C4-2B (cell line): ENCODE measurements at regions not wholly inside any gene's neighbourhood (a gene's known extent, or its start where the extent isn't known, plus 50 kb on each side); places are given as distances from the start of the nearest gene placed in this dataset.

Experiments used
- H3K27ac ChIP-seq: fragments of 450-650 bp; 2 replicates; pipeline ENCODE4 v1.5.1; 2017
- CTCF ChIP-seq: fragments of 450-650 bp; conservative IDR thresholded peaks from 2 replicates; pipeline ENCODE4 v1.5.1; 2017; ENCODE audit warnings: mild to moderate bottlenecking
- ZFX ChIP-seq: fragments of 450-650 bp; IDR thresholded peaks from 2 replicates; pipeline ENCODE4 v1.6.1; 2017

GRCh38 chr1:188043536-188044245, 1214.9 kb downstream of the PLA2G4A start:
- no peak overlapping the region for H3K27ac ChIP-seq
- no peak for TF ChIP-seq CTCF
- TF ChIP-seq ZFX, result no peak

- no peak for TF ChIP-seq ZFX
- TF ChIP-seq CTCF, result no peak
- H3K27ac ChIP-seq, result no peak overlapping the region
These were observed 1221.5 kb downstream of the PLA2G4A start for GRCh38 chr1:188050250-188050649.

- TF ChIP-seq CTCF (no peak), ZFX (no peak)
- no peak overlapping the region for H3K27ac ChIP-seq
These were observed 1227.3 kb downstream of the PLA2G4A start for GRCh38 chr1:188056011-188056410.

- TF ChIP-seq CTCF (no peak), ZFX (no peak)
- no peak overlapping the region for H3K27ac ChIP-seq
These were observed 1230.1 kb downstream of the PLA2G4A start for GRCh38 chr1:188058801-188059200.

GRCh38 chr1:188061881-188062280, 1233.1 kb downstream of the PLA2G4A start:
- no peak overlapping the region for H3K27ac ChIP-seq
- no peak for TF ChIP-seq CTCF
- TF ChIP-seq ZFX, result no peak

GRCh38 chr1:188062456-188062855, 1233.7 kb downstream of the PLA2G4A start:
- TF ChIP-seq ZFX, result no peak
- no peak for TF ChIP-seq CTCF
- no peak overlapping the region for H3K27ac ChIP-seq

GRCh38 chr1:188065917-188066316, 1237.2 kb downstream of the PLA2G4A start:
- H3K27ac ChIP-seq, result no peak overlapping the region
- TF ChIP-seq ZFX (no peak), CTCF (no peak)
